K562 (cell line): ENCODE measurements at regions not wholly inside any gene's neighbourhood (a gene's known extent, or its start where the extent isn't known, plus 50 kb on each side); places are given as distances from the start of the nearest gene placed in this dataset.

Source experiments
- CREBBP ChIP-seq: IDR thresholded peaks from one replicate; pipeline ENCODE4 v1.6.1; 2012; ENCODE audit warnings: low read depth, mild to moderate bottlenecking, control low read depth, inconsistent platforms, low read length
- EP300 ChIP-seq: IDR thresholded peaks from 2 replicates; pipeline ENCODE4 v1.6.1; 2012; ENCODE audit warnings: low read length, improper control_type of control experiment
- EZH2 ChIP-seq: IDR thresholded peaks from 2 replicates; pipeline ENCODE4 v1.6.1; 2012; ENCODE audit warnings: low read depth, mild to moderate bottlenecking, inconsistent platforms, low read length, borderline replicate concordance
- MXI1 ChIP-seq: IDR thresholded peaks from 2 replicates; pipeline ENCODE4 v1.6.1; 2011; ENCODE audit warnings: low read depth, mild to moderate bottlenecking, improper control_type of control experiment, low read length
- POLR2A ChIP-seq: fragments of 450-650 bp; conservative IDR thresholded peaks from 2 replicates; pipeline ENCODE4 v1.6.1; 2016
- POLR2G ChIP-seq: fragments of 200-400 bp; formaldehyde crosslinking; IDR thresholded peaks from 2 replicates; pipeline ENCODE4 v1.6.1; 2017; ENCODE audit warnings: low read depth, mild to moderate bottlenecking, antibody characterized with exemption, low read length, moderate library complexity
- SMARCB1 ChIP-seq: IDR thresholded peaks from 2 replicates; pipeline ENCODE4 v1.6.1; 2011; ENCODE audit warnings: improper control_type of control experiment, low read depth; ENCODE audit not compliant: insufficient read length
- TBL1XR1 ChIP-seq, 2 experiments: IDR thresholded peaks; 2 replicates each; pipeline ENCODE4 v1.6.1; 2012; ENCODE audit warnings: improper control_type of control experiment in 2 of 2, low read length in 2 of 2, mild to moderate bottlenecking in 1 of 2
- ZEB2 ChIP-seq: fragments of 450-650 bp; IDR thresholded peaks from 2 replicates; pipeline ENCODE4 v1.6.1; 2016
- ZFP36 ChIP-seq: fragments of 150-350 bp; IDR thresholded peaks from 2 replicates; pipeline ENCODE4 v1.6.1; 2018; ENCODE audit warnings: low read length, low read depth; ENCODE audit not compliant: partially characterized antibody
- ZNF77 ChIP-seq: fragments of 250-450 bp; sonication (Bioruptor Pico); IDR thresholded peaks from 2 replicates; pipeline ENCODE4 v1.5.0; 2020

DNA sequence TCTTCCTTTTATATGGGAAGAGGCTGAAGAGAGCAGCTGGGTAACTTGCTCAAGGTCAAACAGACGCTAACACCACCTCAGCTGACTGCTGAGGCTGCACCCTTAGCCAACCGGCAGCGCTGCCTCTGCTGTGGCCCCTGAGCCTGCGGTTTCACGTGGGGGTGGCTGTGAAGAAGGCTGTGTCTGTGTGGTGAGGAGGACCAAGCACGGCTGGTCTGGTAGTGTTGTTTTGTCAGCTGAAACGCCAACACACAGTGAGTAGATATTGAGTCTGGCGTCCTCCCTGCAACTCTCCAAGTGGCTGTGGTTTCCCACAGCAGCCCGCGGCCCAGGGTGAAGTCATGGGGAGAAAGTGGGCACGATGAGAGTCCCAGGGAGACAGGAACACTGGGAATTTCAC, 69.6 kb downstream of the THNSL2 start:
- TF ChIP-seq MXI1 (no peak), ZEB2 (no peak), POLR2A (no peak), CREBBP (no peak), ZNF77 (CRISPR knock-in tag) (no peak), EZH2 (no peak), ZFP36 (no peak), EP300 (no peak), POLR2G (no peak), TBL1XR1 (IDR thresholded peaks at IDR 0.05; ENCODE audit: low read length in 2 of 2) (no peak), SMARCB1 (no peak)
